Activated B cell treated with CpG ODN at 0.5 μM for 24 hours (primary cell): ENCODE measurements at regions not wholly inside any gene's neighbourhood (a gene's known extent, or its start where the extent isn't known, plus 50 kb on each side); places are given as distances from the start of the nearest gene placed in this dataset.

Experiments used
- ATAC-seq: fragments of 200-7000 bp; cut with Tn5 transposase; one replicate; pipeline ENCODE4 v1.10.0; 2021; ENCODE audit warnings: low read depth, mild to moderate bottlenecking, moderate library complexity
- CTCF ChIA-PET: fragments of 350-600 bp; sonication (Branson Sonifier 250); formaldehyde crosslinking; loops from one replicate; lab custom pipeline; 2021; ENCODE audit warnings: antibody characterized with exemption; lab: Charles Lee
- POLR2A ChIA-PET: fragments of 350-600 bp; sonication (Branson Sonifier 250); formaldehyde crosslinking; loops from one replicate; lab custom pipeline; 2021; ENCODE audit warnings: antibody characterized with exemption; lab: Charles Lee
- DNase-seq: peaks from one replicate; pipeline ENCODE4 v3.0.0; 2022
- H3K27ac Mint-ChIP-seq: one replicate; pipeline ENCODE4 v1.8.0; 2020; ENCODE audit warnings: mixed read lengths
- H3K27me3 Mint-ChIP-seq: one replicate; pipeline ENCODE4 v1.8.0; 2021; ENCODE audit warnings: mixed read lengths
- H3K36me3 Mint-ChIP-seq: one replicate; pipeline ENCODE4 v1.8.0; 2021; ENCODE audit warnings: low read depth, mixed read lengths
- H3K4me1 Mint-ChIP-seq: one replicate; pipeline ENCODE4 v1.8.0; 2021; ENCODE audit warnings: mixed read lengths
- H3K4me3 Mint-ChIP-seq: one replicate; pipeline ENCODE4 v1.8.0; 2020; ENCODE audit warnings: mild to moderate bottlenecking, mixed read lengths
- H3K9me3 Mint-ChIP-seq: one replicate; pipeline ENCODE4 v1.8.0; 2020; ENCODE audit warnings: mixed read lengths
- intact Hi-C: fragments of 100-400 bp; cut with micrococcal nuclease; formaldehyde crosslinking; loops from one replicate; pipeline ENCODE4 v1.15.1; 2024
- TF ChIP-seq, protein P1 (sequence below): fragments of 200-600 bp; IDR thresholded peaks from one replicate; pipeline ENCODE4 v1.8.0; 2022; ENCODE audit warnings: antibody characterized with exemption, mild to moderate bottlenecking

DNA sequence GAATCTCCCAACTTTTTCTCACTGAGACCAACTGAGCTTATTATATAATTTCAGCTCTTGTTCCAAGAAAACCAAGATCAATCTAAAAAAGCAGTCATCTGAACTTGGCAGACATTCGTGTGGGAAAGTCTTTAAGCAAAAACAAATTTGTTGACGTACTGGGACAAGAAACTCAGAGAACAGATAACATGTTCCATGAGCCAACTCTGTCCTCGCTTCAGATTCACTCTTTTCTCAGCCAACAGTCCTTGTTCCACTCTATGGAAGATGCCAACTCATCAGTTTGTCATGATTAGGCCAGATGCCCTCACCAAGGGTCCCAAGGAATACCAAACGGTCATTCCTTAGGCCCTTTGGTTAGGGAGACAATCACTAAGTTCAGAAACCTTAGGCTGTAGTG lies 224.2 kb upstream of the CTAGE1 start:
- intact Hi-C loops = no loop called here
- TF ChIP-seq, protein P1, sequence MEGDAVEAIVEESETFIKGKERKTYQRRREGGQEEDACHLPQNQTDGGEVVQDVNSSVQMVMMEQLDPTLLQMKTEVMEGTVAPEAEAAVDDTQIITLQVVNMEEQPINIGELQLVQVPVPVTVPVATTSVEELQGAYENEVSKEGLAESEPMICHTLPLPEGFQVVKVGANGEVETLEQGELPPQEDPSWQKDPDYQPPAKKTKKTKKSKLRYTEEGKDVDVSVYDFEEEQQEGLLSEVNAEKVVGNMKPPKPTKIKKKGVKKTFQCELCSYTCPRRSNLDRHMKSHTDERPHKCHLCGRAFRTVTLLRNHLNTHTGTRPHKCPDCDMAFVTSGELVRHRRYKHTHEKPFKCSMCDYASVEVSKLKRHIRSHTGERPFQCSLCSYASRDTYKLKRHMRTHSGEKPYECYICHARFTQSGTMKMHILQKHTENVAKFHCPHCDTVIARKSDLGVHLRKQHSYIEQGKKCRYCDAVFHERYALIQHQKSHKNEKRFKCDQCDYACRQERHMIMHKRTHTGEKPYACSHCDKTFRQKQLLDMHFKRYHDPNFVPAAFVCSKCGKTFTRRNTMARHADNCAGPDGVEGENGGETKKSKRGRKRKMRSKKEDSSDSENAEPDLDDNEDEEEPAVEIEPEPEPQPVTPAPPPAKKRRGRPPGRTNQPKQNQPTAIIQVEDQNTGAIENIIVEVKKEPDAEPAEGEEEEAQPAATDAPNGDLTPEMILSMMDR = no peak
- H3K4me3 Mint-ChIP-seq = no peak overlapping the region
- ChIA-PET POLR2A (no interaction called here), CTCF (no interaction called here)
- no peaks in the 10 kb centered on the region for H3K36me3 Mint-ChIP-seq
- no peak overlapping the region for H3K27ac Mint-ChIP-seq
- no peak for ATAC-seq
- no peaks in the 10 kb centered on the region for H3K4me1 Mint-ChIP-seq
- no peak for DNase-seq
- peaks cover 6% of the 10 kb centered on the region for H3K9me3 Mint-ChIP-seq
- no peaks in the 10 kb centered on the region for H3K27me3 Mint-ChIP-seq

DNA sequence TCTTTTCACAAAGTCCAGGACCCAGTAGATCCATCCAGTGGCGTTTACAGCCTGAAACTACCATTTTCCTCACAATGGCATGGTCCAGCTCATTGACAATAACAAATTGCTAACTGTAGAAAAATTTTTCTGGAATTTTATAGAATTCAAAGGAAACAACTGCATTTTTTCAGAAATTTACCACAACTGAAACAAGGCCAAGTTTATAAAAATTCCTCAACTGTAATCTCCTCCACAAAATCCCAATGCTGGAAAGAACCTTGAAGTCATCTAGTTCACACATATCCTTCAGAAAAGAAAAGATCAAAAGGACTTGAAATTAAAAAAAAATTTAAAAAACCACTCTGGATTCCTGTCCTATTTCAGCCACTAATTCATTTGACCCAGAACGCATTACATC lies 226.0 kb upstream of the CTAGE1 start:
- TF ChIP-seq, protein P1 = no peak
- H3K27ac Mint-ChIP-seq = no peak overlapping the region
- no peak for DNase-seq

DNA sequence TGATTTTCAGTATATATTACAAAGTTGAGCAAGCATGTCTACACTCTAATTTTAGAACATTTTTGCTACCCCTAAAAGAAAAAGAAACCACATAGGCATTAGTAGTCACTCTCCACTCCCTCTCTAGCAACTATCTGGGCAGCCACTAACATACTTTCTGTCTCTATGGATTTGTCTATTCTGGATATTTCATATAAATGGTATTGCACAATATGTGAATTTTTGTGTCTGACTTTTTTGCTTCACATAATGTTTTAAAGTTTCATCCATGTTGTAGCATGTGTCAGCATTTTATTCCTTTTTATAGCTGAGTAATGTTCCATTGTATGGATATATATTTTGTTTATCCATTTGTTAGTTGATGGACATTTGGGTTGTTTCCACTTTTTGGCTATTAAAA lies 232.5 kb upstream of the CTAGE1 start:
- no peak for ATAC-seq
- POLR2A ChIA-PET = no interaction called here
- intact Hi-C loops = no loop called here

More for the DNA sequence above, 226.0 kb upstream of the CTAGE1 start:
- intact Hi-C loops = no loop called here
- Mint-ChIP-seq H3K4me1 (no peaks in the 10 kb centered on the region), H3K27me3 (no peaks in the 10 kb centered on the region), H3K4me3 (no peak overlapping the region), H3K9me3 (peaks cover 6% of the 10 kb centered on the region), H3K36me3 (no peaks in the 10 kb centered on the region)
- ChIA-PET CTCF (no interaction called here), POLR2A (no interaction called here)
- no peak for ATAC-seq

GRCh38 chr18:22657619-22658018 lies 239.9 kb upstream of the CTAGE1 start:
- Mint-ChIP-seq H3K4me1 (no peaks in the 10 kb centered on the region), H3K27me3 (no peaks in the 10 kb centered on the region), H3K36me3 (no peaks in the 10 kb centered on the region), H3K27ac (no peak overlapping the region), H3K4me3 (no peak overlapping the region), H3K9me3 (peaks cover 23% of the 10 kb centered on the region)
- ChIA-PET CTCF (no interaction called here), POLR2A (no interaction called here)
- TF ChIP-seq, protein P1 = no peak
- intact Hi-C loops = no loop called here
- ATAC-seq = no peak
- DNase-seq = no peak

More for the DNA sequence above, 232.5 kb upstream of the CTAGE1 start:
- Mint-ChIP-seq H3K27me3 (no peaks in the 10 kb centered on the region), H3K9me3 (peaks cover 15% of the 10 kb centered on the region), H3K27ac (no peak overlapping the region), H3K4me3 (no peak overlapping the region), H3K4me1 (no peaks in the 10 kb centered on the region), H3K36me3 (no peaks in the 10 kb centered on the region)
- no peak for DNase-seq
- CTCF ChIA-PET = no interaction called here
- TF ChIP-seq, protein P1 = no peak

DNA sequence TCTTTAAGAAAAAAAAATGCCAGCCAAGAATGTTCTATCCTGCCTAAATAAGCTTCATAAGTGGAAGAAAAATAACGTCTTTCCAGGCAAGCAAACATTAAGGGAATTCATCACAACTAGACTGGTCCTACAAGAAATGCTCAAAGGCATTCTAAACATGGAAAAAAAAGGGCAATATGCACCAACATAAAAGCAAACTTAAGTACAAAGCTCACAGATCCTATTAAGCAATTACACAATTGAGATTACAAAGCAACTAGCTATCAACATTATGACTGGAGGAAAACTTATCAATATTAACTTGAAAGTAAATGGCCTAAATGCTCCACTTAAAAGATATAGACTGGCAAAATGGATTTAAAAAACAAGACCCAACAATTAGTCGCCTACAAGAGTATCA lies 240.6 kb upstream of the CTAGE1 start:
- peaks cover 26% of the 10 kb centered on the region for H3K9me3 Mint-ChIP-seq
- no peaks in the 10 kb centered on the region for H3K36me3 Mint-ChIP-seq
- intact Hi-C loops = no loop called here
- POLR2A ChIA-PET = no interaction called here
- TF ChIP-seq, protein P1 = no peak
- ATAC-seq (no peak), DNase-seq (no peak)
- no peak overlapping the region for H3K4me3 Mint-ChIP-seq
- CTCF ChIA-PET = no interaction called here
- no peak overlapping the region for H3K27ac Mint-ChIP-seq
- H3K4me1 Mint-ChIP-seq = no peaks in the 10 kb centered on the region
- H3K27me3 Mint-ChIP-seq = no peaks in the 10 kb centered on the region
